PC-9 (cell line): ENCODE measurements at regions not wholly inside any gene's neighbourhood (a gene's known extent, or its start where the extent isn't known, plus 50 kb on each side); places are given as distances from the start of the nearest gene placed in this dataset.
"Not testable (repeated sequence)": the region's sequence is repeated elsewhere in the genome, so short reads cannot be mapped to it uniquely, and the experiment has no call there.

Experiments
- EZH2 ChIP-seq: fragments of 200-600 bp; sonication (generic); IDR thresholded peaks from 2 replicates; pipeline ENCODE4 v1.8.0; 2017; ENCODE audit warnings: antibody characterized with exemption, low read depth
- TF ChIP-seq, protein P1 (sequence below): fragments of 200-600 bp; sonication (generic); conservative IDR thresholded peaks from 2 replicates; pipeline ENCODE4 v1.6.1; 2017; ENCODE audit warnings: mixed run types, antibody characterized with exemption, mild to moderate bottlenecking, moderate library complexity

DNA sequence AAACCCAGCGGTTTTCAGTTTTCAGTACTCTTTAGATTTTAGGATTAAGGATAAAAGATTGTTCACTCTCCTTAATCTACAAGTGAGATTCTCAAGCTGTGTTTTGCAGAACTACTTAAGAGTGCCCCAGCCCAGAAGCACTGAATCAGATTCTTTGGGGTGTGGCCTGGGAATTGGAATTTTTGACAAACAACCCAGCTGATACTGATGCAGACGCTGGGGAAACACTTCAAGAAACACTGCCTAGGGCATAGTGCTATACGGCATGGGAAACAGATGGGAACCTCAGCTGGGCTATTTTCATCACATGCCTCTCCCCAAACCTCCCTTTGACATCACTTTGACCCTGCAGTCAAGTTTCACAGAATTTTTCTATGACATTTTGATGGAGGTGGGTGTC is 77.3 kb downstream of the TNFAIP3 start:
- TF ChIP-seq, protein P1, sequence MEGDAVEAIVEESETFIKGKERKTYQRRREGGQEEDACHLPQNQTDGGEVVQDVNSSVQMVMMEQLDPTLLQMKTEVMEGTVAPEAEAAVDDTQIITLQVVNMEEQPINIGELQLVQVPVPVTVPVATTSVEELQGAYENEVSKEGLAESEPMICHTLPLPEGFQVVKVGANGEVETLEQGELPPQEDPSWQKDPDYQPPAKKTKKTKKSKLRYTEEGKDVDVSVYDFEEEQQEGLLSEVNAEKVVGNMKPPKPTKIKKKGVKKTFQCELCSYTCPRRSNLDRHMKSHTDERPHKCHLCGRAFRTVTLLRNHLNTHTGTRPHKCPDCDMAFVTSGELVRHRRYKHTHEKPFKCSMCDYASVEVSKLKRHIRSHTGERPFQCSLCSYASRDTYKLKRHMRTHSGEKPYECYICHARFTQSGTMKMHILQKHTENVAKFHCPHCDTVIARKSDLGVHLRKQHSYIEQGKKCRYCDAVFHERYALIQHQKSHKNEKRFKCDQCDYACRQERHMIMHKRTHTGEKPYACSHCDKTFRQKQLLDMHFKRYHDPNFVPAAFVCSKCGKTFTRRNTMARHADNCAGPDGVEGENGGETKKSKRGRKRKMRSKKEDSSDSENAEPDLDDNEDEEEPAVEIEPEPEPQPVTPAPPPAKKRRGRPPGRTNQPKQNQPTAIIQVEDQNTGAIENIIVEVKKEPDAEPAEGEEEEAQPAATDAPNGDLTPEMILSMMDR, result not testable (repeated sequence)
- TF ChIP-seq EZH2, result not testable (repeated sequence)
